ENCODE measurements at regions not wholly inside any gene's neighbourhood (a gene's known extent, or its start where the extent isn't known, plus 50 kb on each side); places are given as distances from the start of the nearest gene placed in this dataset.

- ATAC-seq (peak; percentile 68), FAIRE-seq (no peak), DNase-seq (ENCODE audit: low read depth, low spot score) (no peak)
- Histone ChIP-seq H3K4me2 (ENCODE audit: control insufficient read depth, insufficient read depth) (no peak overlapping the region), H3K4me1 (ENCODE audit: control insufficient read depth, insufficient read depth, low read length) (no peaks in the 10 kb centered on the region), H3K4me3 (no peak overlapping the region), H4K20me1 (ENCODE audit: control insufficient read depth, insufficient read depth) (no peaks in the 10 kb centered on the region), H3K27ac (ENCODE audit: control insufficient read depth, insufficient read depth) (no peak overlapping the region), H3K9ac (ENCODE audit: control insufficient read depth, insufficient read depth, low read length) (no peak overlapping the region), H3K9me3 (replicated peaks; ENCODE audit: control insufficient read depth, insufficient read depth, low read length) (no peaks in the 10 kb centered on the region), H2AFZ (ENCODE audit: control insufficient read depth, low read depth, low read length) (no peak overlapping the region), H3K27me3 (replicated peaks in 1 of 2; ENCODE audit: control insufficient read depth in 2 of 2, insufficient read depth in 2 of 2, low read length in 1 of 2) (no peaks in the 10 kb centered on the region), H3K79me2 (ENCODE audit: control insufficient read depth, insufficient read depth, low read length) (no peaks in the 10 kb centered on the region), H3K36me3 (ENCODE audit: control insufficient read depth in 2 of 2, insufficient read depth in 2 of 2, low read length in 1 of 2) (no peaks in the 10 kb centered on the region)
- 23% methylated on average over 5 of the region's 5 CpGs for WGBS (ENCODE audit: insufficient coverage, insufficient replicate concordance, low lambda C conversion rate, missing lambda C conversion rate)
- no peak for TF ChIP-seq BHLHE40 (IDR thresholded peaks at IDR 0.05; ENCODE audit: borderline replicate concordance in 1 of 2, low read depth in 2 of 2, low read length in 1 of 2)
- no peak for TF ChIP-seq JUNB (IDR thresholded peaks at IDR 0.05)
- no peak for TF ChIP-seq PKNOX1 (IDR thresholded peaks at IDR 0.05)
- peak; percentile 42; the same call in 1 of the 2 replicates for TF ChIP-seq RAD21 (IDR thresholded peaks at IDR 0.05; ENCODE audit: insufficient read depth, low read depth, low read length)
- peak; percentile 38; the same call in 1 of the 2 replicates for TF ChIP-seq SMC3 (IDR thresholded peaks at IDR 0.05; ENCODE audit: borderline replicate concordance, low read length)
- TF ChIP-seq SRF (IDR thresholded peaks at IDR 0.05; ENCODE audit: low read depth in 2 of 2, low read length in 2 of 2): no peak
- TF ChIP-seq TCF7 (IDR thresholded peaks at IDR 0.05; ENCODE audit: borderline replicate concordance): no peak
- no peak for TF ChIP-seq RELA (IDR thresholded peaks at IDR 0.05; ENCODE audit: borderline replicate concordance, partially characterized antibody)
- TF ChIP-seq YY1 (IDR thresholded peaks at IDR 0.05; ENCODE audit: low read depth, low read length): no peak
- TF ChIP-seq CTCF (IDR thresholded peaks at IDR 0.05 in 2 of 3, conservative IDR thresholded peaks at IDR 0.05 in 1 of 3; ENCODE audit: control insufficient read depth in 2 of 3, extremely low read depth in 1 of 3, insufficient read depth in 1 of 3, low read depth in 3 of 3, low read length in 3 of 3): peak; percentile 43 to 69 (median 43)
- RAD21 ChIA-PET (ENCODE audit: unreplicated experiment): interaction anchor here (0.8 kb wide), 1 partner anchor 67 kb away, joined by 5 read pairs; no protein-coding TSS in a partner anchor
- in situ Hi-C loops (cut with MboI): no loop called here
- SMC1A ChIA-PET (ENCODE audit: uncharacterized antibody, unreplicated experiment): interaction anchor here (0.9 to 1.0 kb wide), 2 partner anchors 24 to 120 kb away, joined by 3 to 4 read pairs; no protein-coding TSS in a partner anchor
- CTCF ChIA-PET: interaction anchor here (0.9 to 1.9 kb wide), 9 partner anchors 8 to 69 kb away, joined by 3 to 5 read pairs (median 4); no protein-coding TSS in a partner anchor
- no TSS peak for BruUV-seq (replicated peaks)
- intact Hi-C loops (cut with micrococcal nuclease; ENCODE audit: unreplicated experiment): no loop called here
- POLR2A ChIA-PET: no interaction called here
Measured at GRCh38 chr13:62626771-62627170, 1211.1 kb upstream of the PCDH20 start.
